ENCODE measurements at regions not wholly inside any gene's neighbourhood (a gene's known extent, or its start where the extent isn't known, plus 50 kb on each side); places are given as distances from the start of the nearest gene placed in this dataset.
A peak's percentile ranks its signal among the peaks of the same experiment; 100 is the strongest.

- in situ Hi-C loops (cut with MboI; ENCODE audit: low sequenced_read_pairs in 4 of 4) (no loop called here), intact Hi-C loops (cut with DNase I; ENCODE audit: low total_unique reads) (no loop called here)
- Histone ChIP-seq H3K4me3 (no peak overlapping the region), H3K36me3 (no peaks in the 10 kb centered on the region), H3K4me1 (peaks cover 0 to 6% of the 10 kb centered on the region in 2 donors), H3K27me3 (peaks cover 0 to 22% (median 7%) of the 10 kb centered on the region in 3 donors), H3K9me3 (no peaks in the 10 kb centered on the region), H3K27ac (no peak overlapping the region)
- ATAC-seq (no peak), DNase-seq (no peak)
- TF ChIP-seq POLR2A (IDR thresholded peaks at IDR 0.05) (no peak), CTCF (IDR thresholded peaks at IDR 0.05 in 4 of 5, conservative IDR thresholded peaks at IDR 0.05 in 1 of 5) (no peak)
These were observed 63.4 kb upstream of the OTOS start for GRCh38 chr2:240203788-240204270.

GRCh38 chr2:240204431-240205276, 64.2 kb upstream of the OTOS start:
- in situ Hi-C loops (cut with MboI; ENCODE audit: low sequenced_read_pairs in 4 of 4) (no loop called here), intact Hi-C loops (cut with DNase I; ENCODE audit: low total_unique reads) (no loop called here)
- Histone ChIP-seq H3K36me3 (no peaks in the 10 kb centered on the region), H3K4me1 (peaks cover 0 to 6% of the 10 kb centered on the region in 2 donors), H3K27me3 (peaks cover 0 to 22% (median 7%) of the 10 kb centered on the region in 3 donors), H3K4me3 (no peak overlapping the region), H3K27ac (peak overlapping the region in 1 of 4 donors; percentile 15), H3K9me3 (no peaks in the 10 kb centered on the region)
- ATAC-seq: no peak
- DNase-seq: no peak
- TF ChIP-seq CTCF (IDR thresholded peaks at IDR 0.05 in 4 of 5, conservative IDR thresholded peaks at IDR 0.05 in 1 of 5) (no peak), POLR2A (IDR thresholded peaks at IDR 0.05) (no peak)

- H3K27me3 ChIP-seq: peaks cover 0 to 19% (median 7%) of the 10 kb centered on the region in 3 donors
- ATAC-seq: peak; percentile 78 to 80
These were observed 64.9 kb upstream of the OTOS start for GRCh38 chr2:240205348-240205747.

GRCh38 chr2:240205772-240206171, 65.3 kb upstream of the OTOS start:
- Histone ChIP-seq H3K36me3 (no peaks in the 10 kb centered on the region), H3K27me3 (peaks cover 0 to 15% (median 5%) of the 10 kb centered on the region in 3 donors), H3K27ac (no peak overlapping the region), H3K4me3 (no peak overlapping the region), H3K9me3 (no peaks in the 10 kb centered on the region), H3K4me1 (peaks cover 0 to 6% of the 10 kb centered on the region in 2 donors)
- TF ChIP-seq CTCF (IDR thresholded peaks at IDR 0.05 in 4 of 5, conservative IDR thresholded peaks at IDR 0.05 in 1 of 5): no peak
- no peak for TF ChIP-seq POLR2A (IDR thresholded peaks at IDR 0.05)
- DNase-seq: no peak
- intact Hi-C loops (cut with DNase I; ENCODE audit: low total_unique reads) (no loop called here), in situ Hi-C loops (cut with MboI; ENCODE audit: low sequenced_read_pairs in 4 of 4) (no loop called here)
- no peak for ATAC-seq

More at GRCh38 chr2:240205348-240205747, 64.9 kb upstream of the OTOS start:
- Histone ChIP-seq H3K36me3 (no peaks in the 10 kb centered on the region), H3K9me3 (no peaks in the 10 kb centered on the region), H3K4me1 (peaks cover 0 to 6% of the 10 kb centered on the region in 2 donors), H3K4me3 (no peak overlapping the region), H3K27ac (peak overlapping the region in 1 of 4 donors; percentile 15)
- intact Hi-C loops (cut with DNase I; ENCODE audit: low total_unique reads): no loop called here
- in situ Hi-C loops (cut with MboI; ENCODE audit: low sequenced_read_pairs in 4 of 4): no loop called here
- TF ChIP-seq CTCF (IDR thresholded peaks at IDR 0.05 in 4 of 5, conservative IDR thresholded peaks at IDR 0.05 in 1 of 5) (no peak), POLR2A (IDR thresholded peaks at IDR 0.05) (no peak)
- peak; percentile 48 to 55 for DNase-seq

Measured in gastrocnemius medialis (tissue), 4 donors.